GM18867 (cell line): ENCODE measurements at regions not wholly inside any gene's neighbourhood (a gene's known extent, or its start where the extent isn't known, plus 50 kb on each side); places are given as distances from the start of the nearest gene placed in this dataset.
A peak's percentile ranks its signal among the peaks of the same experiment; 100 is the strongest.
"Not testable (repeated sequence)": the region's sequence is repeated elsewhere in the genome, so short reads cannot be mapped to it uniquely, and the experiment has no call there.

Experiments used
- ATAC-seq: cut with Tn5 transposase; IDR thresholded peaks from one replicate; pipeline ENCODE4 v1.9.1; 2021; ENCODE audit warnings: mild to moderate bottlenecking, moderate library complexity; ENCODE audit not compliant: unreplicated experiment

DNA sequence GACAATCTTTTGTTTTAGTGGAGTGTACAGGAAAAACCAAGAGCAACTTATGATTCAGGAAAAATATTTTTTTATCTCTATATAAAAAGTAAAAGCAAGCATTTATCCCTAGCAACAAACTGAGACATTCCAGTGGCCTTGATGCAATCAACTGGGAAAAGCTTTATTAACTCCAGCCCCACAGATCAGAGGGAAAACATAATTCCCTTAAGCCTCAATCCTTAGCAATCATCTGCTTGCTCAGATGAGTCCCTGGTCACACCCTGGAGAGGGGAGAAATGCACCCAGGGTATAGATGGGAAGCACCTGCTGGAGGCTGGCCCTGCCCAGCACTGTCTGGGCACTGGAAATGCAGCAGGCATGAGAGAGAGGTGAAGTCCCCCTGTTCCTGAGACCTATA is 636.6 kb downstream of the TNS3 start:
- no peak for ATAC-seq

GRCh38 chr7:46943996-46944395 is 637.9 kb downstream of the TNS3 start:
- ATAC-seq = no peak

GRCh38 chr7:46942574-46942973 is 639.3 kb downstream of the TNS3 start:
- ATAC-seq = no peak

DNA sequence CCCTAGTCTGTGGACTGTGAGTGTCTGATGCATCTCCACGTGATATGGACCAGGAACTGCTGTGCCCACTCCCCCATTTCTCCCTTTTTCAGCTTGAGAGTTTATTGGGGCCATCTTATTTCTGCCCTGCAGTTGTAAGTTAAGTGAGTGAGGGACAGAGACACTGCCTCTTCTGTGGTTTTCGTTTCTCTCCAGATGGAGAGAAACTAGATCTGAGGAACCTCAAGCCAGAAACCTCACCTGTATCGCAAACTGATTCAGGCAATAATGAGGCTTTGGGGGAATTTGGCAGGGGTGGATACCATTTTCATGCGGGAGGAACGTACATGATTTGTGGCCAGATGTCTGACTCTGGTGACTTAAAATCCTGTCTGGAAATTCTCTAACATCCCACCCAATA is 641.7 kb downstream of the TNS3 start:
- ATAC-seq = no peak

DNA sequence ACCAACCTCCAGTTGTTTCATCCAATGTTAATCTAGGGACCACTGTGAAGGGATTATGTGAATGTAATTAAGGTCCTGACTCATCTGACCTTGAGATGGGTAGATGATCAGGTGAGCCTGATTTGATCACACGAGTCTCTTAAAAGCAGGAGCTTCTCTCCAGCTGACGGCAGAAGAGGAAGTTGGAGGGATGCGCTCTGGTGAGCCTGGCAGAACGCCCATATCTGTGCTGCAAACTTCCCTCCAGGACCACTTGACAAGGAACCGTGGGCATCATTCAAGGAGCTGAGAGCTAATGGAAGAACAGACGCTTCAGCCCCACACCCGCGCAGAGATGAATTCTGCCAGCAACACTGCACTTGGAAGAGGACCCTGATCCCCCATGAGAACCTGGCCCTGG is 642.4 kb downstream of the TNS3 start:
- peak; percentile 28 for ATAC-seq

GRCh38 chr7:46939089-46939488 is 642.8 kb downstream of the TNS3 start:
- peak; percentile 55 for ATAC-seq

DNA sequence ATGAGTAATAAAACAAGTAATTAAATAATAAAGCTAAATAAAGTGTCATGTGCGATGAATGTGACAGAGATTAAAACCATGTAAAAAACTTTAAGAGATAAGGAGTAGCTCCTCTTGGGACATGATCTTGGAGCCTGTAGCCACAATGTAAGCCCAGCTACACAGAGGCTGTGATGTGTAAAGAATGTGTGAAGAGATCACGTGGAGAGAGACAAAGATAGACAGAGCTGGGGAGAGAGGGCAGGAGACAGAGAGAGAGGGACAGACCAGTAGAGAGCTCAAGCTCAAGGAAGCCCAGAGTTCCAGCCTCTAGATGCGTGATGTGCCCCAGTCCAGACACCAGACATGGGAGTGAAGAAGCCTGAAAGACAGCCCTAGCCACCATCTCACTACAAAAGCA is 644.1 kb downstream of the TNS3 start:
- no peak for ATAC-seq

GRCh38 chr7:46934198-46934825 is 647.6 kb downstream of the TNS3 start:
- no peak for ATAC-seq

- ATAC-seq = no peak
Observed at GRCh38 chr7:46933596-46933995, 648.3 kb downstream of the TNS3 start.

GRCh38 chr7:46932676-46933424 is 649.1 kb downstream of the TNS3 start:
- ATAC-seq = no peak

GRCh38 chr7:46932306-46932675 is 649.6 kb downstream of the TNS3 start:
- no peak for ATAC-seq

DNA sequence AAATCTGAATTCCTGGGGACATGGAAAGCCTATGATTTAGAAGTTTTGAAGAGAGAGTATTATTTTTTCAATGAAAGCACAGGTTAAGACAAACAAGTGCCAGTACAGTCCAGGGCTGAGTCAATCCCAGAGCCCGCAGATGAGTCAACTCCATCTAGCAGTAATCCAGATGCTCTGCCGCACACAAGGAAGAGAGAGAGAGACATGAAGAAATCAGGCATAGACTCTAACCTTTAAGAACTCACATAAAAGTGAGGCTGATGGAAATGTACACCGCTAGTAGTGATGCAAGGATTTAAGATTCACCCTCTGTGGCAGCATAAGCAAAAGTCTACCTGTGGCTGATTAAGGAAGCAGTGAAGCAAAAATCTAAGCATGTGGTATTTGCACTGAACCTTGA is 651.5 kb downstream of the TNS3 start:
- ATAC-seq = no peak

GRCh38 chr7:46929359-46929758 is 652.6 kb downstream of the TNS3 start:
- no peak for ATAC-seq

DNA sequence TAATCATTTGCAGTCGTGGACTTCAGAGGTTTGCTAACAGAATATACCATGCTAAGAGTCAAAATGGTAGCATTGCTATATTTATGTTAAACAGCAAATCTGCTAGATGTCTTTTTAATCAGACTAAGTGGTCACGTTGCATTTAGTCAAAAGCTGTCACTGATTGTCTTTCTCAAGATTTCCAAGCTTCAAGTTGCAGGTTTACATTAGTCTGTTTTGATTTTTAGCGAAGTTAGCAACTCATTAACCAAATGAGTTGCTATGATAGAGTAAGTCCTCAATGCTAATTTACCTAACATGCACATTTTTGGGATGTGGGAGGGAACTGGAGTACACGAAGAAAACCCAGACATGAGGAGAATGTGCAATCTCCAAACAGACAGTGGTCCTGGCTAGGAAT is 653.2 kb downstream of the TNS3 start:
- no peak for ATAC-seq

- no peak for ATAC-seq
Observed at GRCh38 chr7:46927131-46927810, 654.6 kb downstream of the TNS3 start.

DNA sequence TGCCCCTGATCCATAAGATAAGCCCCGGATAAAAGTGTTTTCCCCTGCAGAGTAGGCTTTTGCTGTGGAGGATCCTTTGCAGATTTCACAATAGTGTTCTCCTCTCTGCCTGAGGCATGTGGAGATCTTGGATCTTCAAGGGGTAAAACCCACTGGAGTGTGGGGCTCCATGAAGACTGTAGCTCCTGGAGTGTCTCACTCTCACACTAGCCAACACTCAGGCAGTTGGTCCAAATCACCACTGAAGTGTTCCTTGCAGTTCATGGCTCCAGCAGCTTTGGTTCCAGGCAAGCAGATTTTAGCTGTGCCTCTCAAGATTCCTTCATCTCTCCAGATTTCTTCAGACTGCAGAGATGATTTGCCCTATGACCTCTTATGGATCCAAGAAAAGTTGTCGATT is 665.3 kb downstream of the TNS3 start:
- ATAC-seq = no peak

DNA sequence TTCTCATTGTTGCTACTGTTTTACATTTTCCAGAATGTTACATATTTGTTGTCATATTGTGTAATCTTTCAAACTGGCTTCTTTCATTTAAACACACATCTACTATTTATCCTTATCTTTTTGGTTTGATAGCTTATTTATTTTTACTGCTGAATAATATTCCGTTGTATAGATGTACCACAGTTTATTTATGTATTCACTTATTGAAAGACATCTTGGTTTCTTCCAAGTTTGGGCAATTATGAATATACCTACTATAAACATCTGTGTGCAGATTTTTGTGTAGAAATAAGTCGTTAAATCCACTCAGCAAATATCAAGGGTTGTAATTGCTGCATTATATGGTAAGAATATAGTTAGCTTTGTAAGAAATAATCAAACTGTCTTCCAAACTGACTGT is 669.2 kb downstream of the TNS3 start:
- no peak for ATAC-seq

DNA sequence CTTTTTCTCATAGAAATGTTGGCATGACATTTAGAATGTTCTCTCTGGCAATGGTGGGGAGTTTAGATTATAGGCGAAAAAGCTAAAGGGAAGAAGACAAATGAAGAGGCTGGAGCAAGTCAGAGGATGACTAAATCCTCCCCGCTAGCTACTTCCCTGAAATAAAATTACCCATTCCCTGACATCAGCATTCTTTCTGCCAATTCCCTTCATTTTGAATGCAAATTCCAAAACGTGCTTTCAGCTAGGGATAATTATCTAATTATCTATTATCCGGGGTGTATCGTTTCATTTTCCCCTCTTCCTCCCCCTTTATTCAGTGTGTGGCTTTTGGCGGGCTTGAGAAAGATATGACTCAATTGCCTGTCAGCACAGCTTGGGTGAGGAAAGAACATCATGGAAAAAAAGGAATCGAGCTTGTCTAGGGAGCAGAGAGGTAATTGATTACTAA is 672.3 kb downstream of the TNS3 start:
- no peak for ATAC-seq

GRCh38 chr7:46908770-46909169 is 673.1 kb downstream of the TNS3 start:
- no peak for ATAC-seq

DNA sequence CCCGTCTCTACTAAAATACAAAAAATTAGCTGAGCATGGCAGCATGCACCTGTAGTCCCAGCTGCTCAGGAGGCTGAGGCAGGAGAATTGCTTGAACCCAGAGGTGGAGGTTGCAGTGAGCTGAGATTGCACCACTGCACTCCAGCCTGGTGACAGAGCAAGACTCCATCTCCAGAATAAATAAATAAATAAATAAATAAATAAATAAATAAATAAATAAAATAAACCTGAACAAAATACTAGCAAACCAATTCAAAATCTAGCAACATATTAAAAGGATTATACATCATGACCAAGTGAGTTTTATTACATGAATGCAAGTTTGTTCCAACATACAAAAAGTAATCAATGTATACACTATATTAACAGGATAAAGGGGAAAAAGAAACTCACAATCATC is 677.4 kb downstream of the TNS3 start:
- not testable (repeated sequence) for ATAC-seq

DNA sequence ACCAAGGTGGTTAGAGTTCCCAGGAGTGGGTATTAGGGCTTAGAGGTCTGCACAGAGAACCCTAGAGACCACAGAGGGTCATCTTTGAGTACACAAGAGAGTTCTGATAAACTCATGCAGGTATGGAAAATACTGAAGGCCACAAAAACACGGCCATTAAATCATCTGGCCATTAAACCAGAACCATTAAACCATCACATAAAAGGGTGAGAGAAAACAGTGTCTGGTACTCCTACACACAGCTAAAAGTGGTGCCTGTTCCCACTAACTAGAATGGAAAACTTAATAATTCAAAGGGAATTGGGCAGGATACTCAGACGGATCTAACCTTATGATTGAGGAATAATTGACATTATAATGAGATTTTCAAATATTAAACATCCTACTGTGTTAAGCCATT is 679.4 kb downstream of the TNS3 start:
- no peak for ATAC-seq
